Pancreas (tissue), 10 donors: ENCODE measurements at regions not wholly inside any gene's neighbourhood (a gene's known extent, or its start where the extent isn't known, plus 50 kb on each side); places are given as distances from the start of the nearest gene placed in this dataset.

Experiments used
- ATAC-seq, 4 donors: fragments of 200-7000 bp; cut with Tn5 transposase; one replicate each; pipeline versions ENCODE4 v1.8.0 to v1.9.1; 2020; ENCODE audit warnings: mild to moderate bottlenecking in 4 of 4, moderate library complexity in 4 of 4
- DNase-seq, 6 donors: peaks; one replicate each; pipeline ENCODE4 v3.0.0-alpha.2; 2020
- FAIRE-seq: peaks from 2 replicates; lab custom pipeline; 2012; peaks lifted over from hg19 to GRCh38; lab: Jason Lieb, UNC
- H3K27ac ChIP-seq, 4 donors: fragments of 200-600 bp; sonication (generic); 1 replicate in 3 of 4; 2 replicates in 1 of 4; pipeline versions ENCODE4 v1.5.0 to v1.8.0; 2020
- H3K27me3 ChIP-seq, 4 donors: fragments of 200-600 bp; one replicate each; pipeline ENCODE4 v1.8.0; 2021
- H3K36me3 ChIP-seq, 3 donors: fragments of 200-600 bp; sonication (generic) in 1 of 3; one replicate each; pipeline versions ENCODE4 v1.5.0 to v1.8.0; 2020 to 2021
- H3K4me1 ChIP-seq, 3 donors: fragments of 200-600 bp; one replicate each; pipeline ENCODE4 v1.8.0; 2021
- H3K4me3 ChIP-seq, 4 donors: fragments of 200-600 bp; sonication (generic) in 2 of 4; one replicate each; pipeline versions ENCODE4 v1.5.0 to v1.8.0; 2020 to 2021
- H3K9me3 ChIP-seq, 4 donors: fragments of 200-600 bp; one replicate each; pipeline ENCODE4 v1.8.0; 2021
- CTCF ChIP-seq, 4 donors: fragments of 200-600 bp; sonication (generic) in 3 of 4; IDR thresholded peaks; one replicate each; pipeline versions ENCODE4 v1.5.0 to v1.8.0; 2021; ENCODE audit warnings: antibody characterized with exemption in 4 of 4
- WGBS, 2 donors: extraction: QIAGEN DNeasy Blood & Tissue Kit; methylation state at CpG; one replicate each; pipeline ENCODE4 v1.1.7; 2013; 5-methylcytosine and 5-hydroxymethylcytosine counted together
- intact Hi-C, 3 donors: fragments of 100-400 bp; cut with DNase I; formaldehyde crosslinking; loops; one replicate each; pipeline versions ENCODE4 v1.11.1 to v1.14.2; 2022
- donor health status: healthy with polysubstance abuse.
- donor health status: DM: no; HTN: no; CAD: no; lungs with moderate emphysema.
- donor health status: DM: no; HTN: no; CAD: no.
- donor health status: control.
- donor health status: control.
- donor health status: Bipolar disorder and iron deficiency.
- donor health status: DM: yes; HTN: yes; CAD: no.
- donor health status: DM: no; HTN: no; CAD: no.
- donor health status: DM: no; HTN: no; CAD: no.
- donor health status: DM: yes; HTN: yes; CAD: no.

DNA sequence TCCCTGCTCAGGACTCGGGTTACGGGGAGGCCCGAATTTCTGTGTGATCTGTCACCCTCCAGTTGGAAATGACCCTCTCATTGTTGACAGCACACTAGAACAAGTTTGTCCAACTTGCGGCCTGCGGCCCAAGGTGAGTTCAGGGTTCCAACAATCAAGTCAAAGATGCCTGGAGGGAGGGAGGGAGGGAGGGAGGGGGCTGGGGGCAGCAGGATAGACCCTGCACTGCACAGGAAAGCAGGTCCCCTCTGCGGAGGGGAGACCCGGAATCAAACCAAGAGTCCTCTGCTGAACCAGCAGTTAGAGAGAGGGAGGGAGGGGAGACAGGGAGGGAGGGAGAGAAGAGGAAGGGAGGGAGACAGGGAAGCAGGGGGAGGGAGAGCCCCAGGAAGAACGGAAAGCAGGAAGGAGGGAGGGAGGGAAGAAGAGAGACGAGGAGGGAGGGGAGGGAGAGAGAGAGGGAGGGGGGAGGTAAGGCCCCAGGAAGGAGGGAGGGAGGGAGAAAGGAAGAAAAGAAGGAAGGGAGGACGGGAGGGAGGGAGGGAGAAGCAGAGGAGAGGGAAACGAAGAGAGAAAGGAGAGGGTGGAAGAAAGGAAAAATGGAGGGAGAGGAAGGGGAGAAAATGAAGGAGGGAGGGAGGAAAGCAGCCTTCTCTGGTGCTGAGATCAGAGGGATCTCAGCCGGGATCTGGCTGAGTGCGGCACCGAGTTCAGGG is 96.7 kb upstream of the CDH5 start:
- TF ChIP-seq CTCF (IDR thresholded peaks at IDR 0.05) = no peak
- FAIRE-seq (no peak), DNase-seq (no peak), ATAC-seq (no peak)
- H3K36me3 ChIP-seq = no peaks in the 10 kb centered on the region
- intact Hi-C loops = no loop called here
- WGBS, 2 donors = 52 to 56% methylated on average over 14 of the region's 14 CpGs
- no peaks in the 10 kb centered on the region for H3K4me1 ChIP-seq
- H3K27ac ChIP-seq = no peak overlapping the region
- no peaks in the 10 kb centered on the region for H3K27me3 ChIP-seq
- peak overlapping the region in 2 of 4 donors; percentile 18 to 33 for H3K4me3 ChIP-seq
- no peaks in the 10 kb centered on the region for H3K9me3 ChIP-seq

GRCh38 chr16:66267292-66268014 is 99.0 kb upstream of the CDH5 start:
- 66 to 70% methylated on average over 10 of the region's 10 CpGs for WGBS, 2 donors

GRCh38 chr16:66266436-66267291 is 99.8 kb upstream of the CDH5 start:
- H3K4me1 ChIP-seq = no peaks in the 10 kb centered on the region
- peak; percentile 15 to 48 (median 39) for ATAC-seq
- no peaks in the 10 kb centered on the region for H3K9me3 ChIP-seq
- intact Hi-C loops = no loop called here
- WGBS, 2 donors = 54 to 59% methylated on average over 24 of the region's 24 CpGs
- no peaks in the 10 kb centered on the region for H3K27me3 ChIP-seq
- TF ChIP-seq CTCF (IDR thresholded peaks at IDR 0.05) = no peak
- no peak overlapping the region for H3K4me3 ChIP-seq
- no peak for FAIRE-seq
- no peaks in the 10 kb centered on the region for H3K36me3 ChIP-seq
- H3K27ac ChIP-seq = no peak overlapping the region
- peak in 1 of 6 donors; percentile 39 for DNase-seq

More at GRCh38 chr16:66267292-66268014, 99.0 kb upstream of the CDH5 start:
- H3K4me3 ChIP-seq = no peak overlapping the region
- no peak for TF ChIP-seq CTCF (IDR thresholded peaks at IDR 0.05)
- H3K27ac ChIP-seq = no peak overlapping the region
- no peak for FAIRE-seq
- ATAC-seq = no peak
- H3K9me3 ChIP-seq = no peaks in the 10 kb centered on the region
- H3K4me1 ChIP-seq = no peaks in the 10 kb centered on the region
- no peak for DNase-seq
- H3K36me3 ChIP-seq = no peaks in the 10 kb centered on the region
- H3K27me3 ChIP-seq = no peaks in the 10 kb centered on the region
- intact Hi-C loops = no loop called here

- intact Hi-C loops = no loop called here
- WGBS, 2 donors = 80 to 88% methylated on average over 13 of the region's 13 CpGs
- ATAC-seq (no peak), DNase-seq (no peak), FAIRE-seq (no peak)
- Histone ChIP-seq H3K4me3 (no peak overlapping the region), H3K9me3 (no peaks in the 10 kb centered on the region), H3K4me1 (no peaks in the 10 kb centered on the region), H3K27me3 (no peaks in the 10 kb centered on the region), H3K27ac (no peak overlapping the region), H3K36me3 (no peaks in the 10 kb centered on the region)
- TF ChIP-seq CTCF (IDR thresholded peaks at IDR 0.05) = no peak
Measured at GRCh38 chr16:66265556-66266141, 100.8 kb upstream of the CDH5 start.
